Neural progenitor cell (in vitro differentiated cells): ENCODE measurements at regions not wholly inside any gene's neighbourhood (a gene's known extent, or its start where the extent isn't known, plus 50 kb on each side); places are given as distances from the start of the nearest gene placed in this dataset.

ENCODE experiments used
- CTCF ChIP-seq: fragments of 200-600 bp; sonication (generic); IDR thresholded peaks from 2 replicates; pipeline ENCODE4 v1.5.1; 2017; ENCODE audit warnings: antibody characterized with exemption, mild to moderate bottlenecking
- EZH2 ChIP-seq: fragments of 200-600 bp; sonication (generic); IDR thresholded peaks from 2 replicates; pipeline ENCODE4 v1.6.1; 2017; ENCODE audit warnings: antibody characterized with exemption, mild to moderate bottlenecking, moderate library complexity

- TF ChIP-seq CTCF (no peak), EZH2 (no peak)
Observed at GRCh38 chrX:8377041-8377440, 87.6 kb upstream of the VCX3B start.
